GM19438 (cell line): ENCODE measurements at regions not wholly inside any gene's neighbourhood (a gene's known extent, or its start where the extent isn't known, plus 50 kb on each side); places are given as distances from the start of the nearest gene placed in this dataset.
"Not testable (repeated sequence)": the region's sequence is repeated elsewhere in the genome, so short reads cannot be mapped to it uniquely, and the experiment has no call there.

Source experiments
- ATAC-seq: cut with Tn5 transposase; IDR thresholded peaks from one replicate; pipeline ENCODE4 v1.9.1; 2021; ENCODE audit warnings: low read depth; ENCODE audit not compliant: unreplicated experiment

DNA sequence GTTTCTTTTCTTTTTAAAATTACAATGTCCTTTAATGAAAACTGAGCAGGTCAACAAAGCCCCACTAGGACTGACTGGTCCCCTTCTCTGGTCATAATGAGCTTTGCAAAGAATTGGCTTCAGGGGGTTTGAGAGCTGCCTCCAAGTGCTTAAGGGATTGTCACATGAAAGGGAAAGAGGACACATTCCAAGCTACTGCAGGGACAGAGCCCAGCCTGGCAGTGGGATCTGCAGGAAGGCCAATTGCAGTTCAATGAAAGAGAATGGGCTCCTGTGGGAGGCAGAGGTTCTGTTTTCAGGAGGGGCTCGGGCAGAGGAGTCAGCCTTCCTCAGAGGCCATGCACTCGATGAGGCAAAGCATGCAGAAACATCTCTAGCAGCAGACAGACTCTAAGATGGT lies 84.1 kb upstream of the ACKR3 start:
- ATAC-seq = no peak

DNA sequence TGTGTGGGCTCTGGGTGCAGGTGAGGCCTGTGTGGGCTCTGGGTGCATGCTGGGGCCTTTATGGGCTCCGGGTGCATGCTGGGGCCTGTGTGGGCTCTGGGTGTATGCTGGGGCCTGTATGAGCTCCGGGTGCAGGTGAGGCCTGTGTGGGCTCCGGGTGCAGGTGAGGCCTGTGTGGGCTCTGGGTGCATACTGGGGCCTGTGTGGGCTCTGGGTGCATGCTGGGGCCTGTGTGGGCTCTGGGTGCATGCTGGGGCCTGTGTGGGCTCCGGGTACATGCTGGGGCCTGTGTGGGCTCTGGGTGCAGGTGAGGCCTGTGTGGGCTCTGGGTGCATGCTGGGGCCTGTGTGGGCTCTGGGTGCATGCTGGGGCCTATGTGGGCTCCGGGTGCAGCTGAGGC lies 80.5 kb upstream of the ACKR3 start:
- not testable (repeated sequence) for ATAC-seq

DNA sequence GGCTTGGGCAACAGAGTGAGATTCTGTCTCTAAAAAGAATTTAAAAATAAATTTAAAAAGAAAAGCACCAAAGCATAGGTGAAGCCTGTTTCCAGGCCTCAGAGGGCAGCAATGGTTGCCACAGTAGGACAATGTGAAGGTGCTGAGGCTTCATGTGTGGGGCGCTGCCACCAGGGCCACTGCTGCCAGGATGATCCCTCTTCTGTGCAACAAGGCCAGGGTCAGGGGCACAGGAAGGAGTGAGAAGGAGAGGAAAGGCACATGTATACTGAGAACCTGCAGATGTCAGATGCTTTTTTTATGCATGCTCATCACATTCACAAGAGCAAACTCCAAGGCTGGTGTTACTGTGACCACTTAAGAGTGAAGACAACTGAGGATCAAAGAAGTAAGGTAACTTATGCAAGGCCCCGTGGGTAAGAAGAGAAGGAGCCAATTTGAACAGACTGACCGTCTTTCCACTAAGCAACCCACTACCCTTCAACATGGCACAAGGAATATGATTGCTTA lies 79.7 kb upstream of the ACKR3 start:
- ATAC-seq = no peak

DNA sequence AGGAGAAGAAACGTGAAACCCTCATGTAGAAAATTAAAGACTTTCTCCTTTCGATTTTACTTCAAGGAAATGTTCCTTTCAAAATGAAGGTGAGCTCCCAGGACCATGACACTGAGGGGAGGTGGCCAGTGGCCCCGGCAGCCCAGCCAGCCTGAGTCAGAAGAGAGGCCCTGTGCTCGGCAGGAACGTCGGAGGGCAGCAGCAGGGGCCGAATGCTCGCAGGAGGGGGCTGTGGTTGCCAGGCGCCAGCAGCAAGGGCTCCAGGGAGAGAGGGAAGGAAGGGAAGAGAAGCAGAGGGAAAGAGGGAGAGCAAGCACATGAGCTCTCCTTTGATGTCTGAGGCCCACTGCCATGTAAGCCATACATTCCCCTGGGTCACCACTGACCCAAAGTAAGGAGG lies 73.3 kb upstream of the ACKR3 start:
- ATAC-seq = no peak

DNA sequence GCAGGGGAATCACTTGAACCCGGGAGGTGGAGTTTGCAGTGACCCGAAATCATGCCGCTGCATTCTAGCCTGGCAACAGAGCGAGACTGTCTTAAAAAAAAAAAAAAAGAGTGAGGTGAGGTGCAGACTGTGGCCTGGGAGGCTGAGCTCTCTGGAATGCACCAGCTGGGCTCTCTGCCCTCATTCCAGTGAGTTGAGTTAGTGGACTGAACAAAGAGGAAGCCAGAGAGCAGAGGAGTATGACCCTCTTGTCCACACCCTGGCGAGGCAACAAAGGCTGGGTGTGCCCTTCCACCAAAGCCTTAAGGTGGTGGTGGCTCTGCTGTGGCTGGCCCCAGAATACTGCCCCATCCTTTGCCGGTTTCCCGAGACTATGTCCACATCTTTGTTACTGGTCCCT lies 71.3 kb upstream of the ACKR3 start:
- no peak for ATAC-seq

DNA sequence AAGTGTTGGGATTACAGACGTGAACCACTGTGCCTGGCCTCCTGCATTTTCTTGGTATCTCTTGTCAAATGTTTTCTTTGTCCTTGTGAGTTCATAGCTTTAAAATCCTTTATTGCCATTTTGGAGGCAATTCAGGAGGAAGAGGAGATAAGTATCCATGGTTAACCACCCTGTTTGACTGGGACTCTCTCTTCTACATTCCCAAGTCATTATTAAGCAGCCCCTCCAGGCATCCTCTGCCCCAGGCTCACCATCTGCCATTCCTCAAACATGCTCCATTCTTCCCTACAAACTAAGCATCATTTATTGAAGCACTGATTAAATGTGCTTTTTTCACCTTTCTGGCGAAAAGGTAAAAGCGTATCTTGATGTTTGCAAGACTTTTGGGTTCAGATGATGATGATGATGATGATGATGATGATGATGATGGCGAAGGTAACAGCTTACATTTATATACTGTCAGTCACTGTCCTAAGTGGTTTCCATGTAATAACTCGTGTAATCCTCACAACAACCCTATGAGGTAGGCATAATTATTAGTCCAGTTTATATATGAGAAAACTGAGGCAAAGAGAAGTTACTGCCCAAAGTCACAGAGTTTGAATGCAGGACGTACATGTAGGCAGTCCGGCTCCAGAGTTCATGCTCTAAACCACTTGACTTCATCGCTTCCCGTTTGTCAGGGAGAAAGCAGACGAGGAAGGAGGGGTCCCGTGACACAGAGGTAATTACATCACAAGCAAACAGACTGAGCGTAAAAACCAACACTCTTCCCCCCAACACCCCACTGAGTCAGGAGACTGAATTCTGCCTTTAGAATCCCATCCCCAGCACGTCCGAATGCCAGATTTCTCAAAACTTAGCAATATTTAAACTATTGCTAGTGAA lies 69.7 kb upstream of the ACKR3 start:
- ATAC-seq = no peak

DNA sequence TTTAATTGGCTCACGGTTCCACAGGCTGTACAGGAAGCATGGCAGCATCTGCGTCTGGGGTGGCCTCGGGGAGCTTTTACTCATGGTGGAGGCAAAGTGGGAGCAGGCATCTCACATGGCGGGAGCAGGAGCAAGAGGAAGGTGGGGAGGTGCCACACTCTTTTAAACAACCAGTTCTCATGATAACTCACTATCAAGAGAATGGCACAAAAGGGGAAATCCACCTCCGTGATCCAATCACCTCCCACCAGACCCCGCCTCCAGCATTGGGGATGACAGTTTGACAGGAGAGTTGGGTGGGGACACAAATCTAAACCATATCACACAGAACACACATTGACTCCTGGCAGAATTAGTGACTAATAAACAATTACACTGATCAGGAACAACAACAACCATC lies 68.6 kb upstream of the ACKR3 start:
- no peak for ATAC-seq

DNA sequence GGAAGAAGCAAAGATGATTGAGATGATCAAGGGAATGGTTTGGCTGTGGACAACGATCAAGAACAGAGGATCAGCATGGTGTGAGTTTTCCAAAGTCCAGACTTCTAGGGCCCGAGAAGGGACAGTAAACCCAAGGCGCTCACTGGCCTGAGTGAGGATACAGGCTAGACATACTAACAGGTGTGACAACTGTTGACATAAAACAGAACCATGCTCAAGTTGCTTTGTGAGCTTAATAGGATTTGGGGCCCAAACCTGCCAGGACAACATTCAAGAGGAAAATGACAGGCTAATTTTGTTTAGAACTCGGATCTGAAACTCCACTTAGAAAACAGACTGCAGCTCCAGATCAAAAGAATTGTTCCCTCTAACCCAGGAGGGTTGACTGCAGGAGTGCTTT lies 68.1 kb upstream of the ACKR3 start:
- no peak for ATAC-seq

DNA sequence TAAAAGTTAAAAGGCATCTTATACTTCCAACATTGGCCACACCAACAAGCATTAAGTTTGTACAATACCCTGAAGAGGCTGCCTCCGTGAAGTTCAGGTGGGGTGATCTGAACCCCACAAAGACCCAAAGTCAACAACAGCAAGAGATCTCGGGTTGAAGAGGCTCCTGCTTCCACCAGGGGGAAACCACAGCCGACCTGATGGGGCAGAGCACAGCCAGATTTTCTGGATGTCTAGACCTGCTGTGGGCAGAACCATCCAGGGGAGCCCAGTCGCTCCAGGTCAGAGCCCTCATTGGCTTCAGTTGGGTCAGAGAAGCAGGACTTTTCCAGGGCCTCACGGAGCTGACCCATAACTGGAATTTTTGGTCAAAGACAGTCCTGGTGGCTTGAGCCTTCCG lies 66.5 kb upstream of the ACKR3 start:
- ATAC-seq = no peak

DNA sequence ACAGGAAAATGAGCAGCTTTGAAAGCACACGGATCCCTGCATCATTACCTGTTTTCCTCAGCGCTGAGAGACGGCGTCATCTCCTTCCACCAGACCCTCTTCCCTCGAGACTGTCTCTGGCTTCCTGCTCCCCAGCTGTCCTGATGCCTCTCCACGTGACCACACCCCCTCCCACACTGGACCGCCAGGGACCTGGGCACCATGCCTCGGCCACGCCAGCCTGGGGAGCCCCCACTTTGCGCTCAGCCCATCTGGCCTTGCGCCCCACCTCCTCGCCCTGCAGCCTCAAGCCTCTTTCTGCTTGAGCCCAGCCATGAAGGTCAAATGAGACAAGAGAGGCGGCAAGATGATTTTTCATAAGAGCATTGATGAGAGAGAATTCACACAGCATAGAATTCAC lies 66.0 kb upstream of the ACKR3 start:
- no peak for ATAC-seq

DNA sequence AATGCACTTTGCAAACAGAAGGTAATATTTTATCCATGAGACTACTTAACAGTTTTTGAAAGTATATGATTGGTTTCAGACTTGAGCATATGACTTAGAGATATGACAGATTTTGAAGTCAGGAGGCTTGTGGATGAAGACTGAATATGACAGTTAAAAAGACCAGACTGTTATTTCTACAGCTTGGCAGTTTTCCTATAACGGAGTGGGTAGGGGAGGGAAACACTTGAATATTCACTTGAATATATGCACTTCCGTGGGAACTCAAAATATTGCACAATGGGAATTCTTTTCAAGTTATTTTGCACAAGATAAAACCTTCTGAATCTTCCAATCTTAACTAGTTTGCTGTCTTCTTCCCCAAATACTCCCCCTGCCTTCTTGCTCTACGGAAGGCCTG lies 64.6 kb upstream of the ACKR3 start:
- no peak for ATAC-seq

DNA sequence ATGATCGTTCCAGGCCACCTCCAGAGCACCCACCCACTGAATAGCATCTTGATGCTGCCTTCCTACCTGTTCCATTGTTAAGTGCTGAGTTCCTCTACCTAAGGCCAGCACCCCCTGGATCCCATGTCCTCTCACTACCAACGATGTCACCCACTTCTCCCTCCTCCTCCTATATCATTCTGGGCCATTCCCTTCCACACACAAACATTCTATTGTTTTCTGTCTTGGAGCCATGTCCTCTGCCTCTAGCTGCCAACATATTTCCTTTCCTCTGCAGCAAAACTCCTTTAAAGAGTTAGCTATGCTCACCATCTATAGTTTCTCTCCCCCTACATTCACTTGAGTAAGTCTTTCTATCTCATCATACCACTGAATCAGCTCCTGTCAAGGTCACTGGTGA lies 64.0 kb upstream of the ACKR3 start:
- no peak for ATAC-seq

DNA sequence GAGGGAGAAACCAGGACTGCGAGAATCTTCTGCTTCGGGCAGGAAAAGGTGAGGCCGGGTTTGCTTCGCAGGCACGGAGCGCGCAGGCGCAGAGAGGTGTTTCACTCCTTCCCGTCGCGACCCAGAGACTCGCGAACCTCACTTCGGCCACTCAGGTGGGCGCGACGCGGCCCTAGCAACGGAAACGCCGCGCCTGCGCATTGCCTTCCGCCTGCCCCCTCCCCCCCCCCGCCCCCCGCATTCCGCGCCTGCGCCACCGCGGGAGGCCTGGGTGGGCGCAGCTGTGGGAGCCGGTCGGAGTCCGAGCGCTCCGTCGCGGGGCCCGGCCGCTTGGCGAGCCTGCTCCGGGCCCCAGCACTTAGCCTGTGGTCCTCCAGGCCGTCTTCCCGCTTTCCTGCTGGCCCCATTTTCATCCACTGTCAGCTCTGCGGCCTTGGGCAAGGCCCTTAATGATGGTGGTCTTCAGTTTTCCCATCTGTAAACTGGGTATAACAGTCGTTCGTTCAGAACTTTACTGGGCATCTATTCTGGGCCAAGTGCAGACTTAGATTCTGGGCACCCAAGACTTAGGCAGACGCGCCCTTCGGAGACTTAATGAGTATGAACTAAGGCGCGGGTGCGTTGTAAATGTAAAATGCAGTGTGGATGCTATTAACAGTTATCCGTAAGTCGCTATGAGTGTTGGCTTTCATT lies 62.1 kb upstream of the ACKR3 start:
- ATAC-seq = no peak

DNA sequence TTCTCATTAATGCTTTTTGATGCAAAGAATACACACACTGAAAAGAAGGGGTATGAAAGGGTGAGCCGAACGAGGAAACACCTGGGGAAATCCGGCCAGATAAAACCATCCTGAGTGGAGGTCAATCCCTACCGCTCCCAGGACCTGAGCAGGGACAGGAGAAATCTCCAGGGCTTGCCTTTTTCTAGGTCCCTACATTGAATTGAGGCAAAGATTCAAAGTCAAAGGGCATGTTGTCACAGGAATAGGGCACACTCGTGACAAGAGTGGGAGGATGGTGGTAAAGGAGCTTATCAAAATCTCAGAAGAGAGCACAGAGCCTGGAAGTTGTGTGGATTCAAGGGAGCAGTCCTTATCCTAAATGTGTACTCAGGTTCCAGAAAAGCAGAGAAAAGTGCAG lies 61.2 kb upstream of the ACKR3 start:
- ATAC-seq = no peak

DNA sequence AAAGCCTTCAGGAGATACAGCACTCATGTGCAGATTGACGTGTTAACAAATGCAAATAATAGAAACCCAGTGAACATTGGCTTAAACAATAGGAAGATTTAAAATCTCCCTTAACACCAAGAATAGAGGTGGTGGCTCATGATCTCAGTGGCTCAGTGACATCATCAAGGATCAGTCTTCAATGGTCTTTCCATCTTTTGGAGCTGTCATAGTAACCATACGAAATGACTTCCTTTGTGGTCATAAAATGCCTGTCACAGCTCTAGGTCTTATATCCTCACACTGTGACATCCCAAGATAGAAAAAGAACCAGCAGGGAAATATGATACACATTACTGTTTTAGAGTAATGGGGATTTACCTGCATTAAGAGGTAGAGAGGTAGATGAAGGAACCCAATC lies 59.6 kb upstream of the ACKR3 start:
- ATAC-seq = no peak

DNA sequence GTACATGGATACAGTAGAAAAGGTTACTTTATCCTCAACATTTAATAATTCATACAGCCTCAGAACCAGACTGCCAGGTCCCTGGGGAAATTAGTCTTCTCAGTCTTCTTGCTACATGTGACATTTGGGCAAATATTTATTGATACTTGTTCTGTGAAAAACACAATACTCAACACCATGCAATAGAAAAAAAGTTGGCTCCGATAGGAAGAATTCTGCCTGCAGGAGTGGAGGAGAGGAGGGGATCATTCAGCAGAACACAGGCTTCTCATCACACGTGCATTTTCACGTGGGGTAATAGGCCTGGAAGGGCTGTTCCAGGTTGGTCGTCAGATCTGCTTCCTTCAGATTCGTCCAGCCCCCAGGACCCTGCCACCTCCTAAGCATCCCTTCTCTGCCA lies 58.4 kb upstream of the ACKR3 start:
- no peak for ATAC-seq

DNA sequence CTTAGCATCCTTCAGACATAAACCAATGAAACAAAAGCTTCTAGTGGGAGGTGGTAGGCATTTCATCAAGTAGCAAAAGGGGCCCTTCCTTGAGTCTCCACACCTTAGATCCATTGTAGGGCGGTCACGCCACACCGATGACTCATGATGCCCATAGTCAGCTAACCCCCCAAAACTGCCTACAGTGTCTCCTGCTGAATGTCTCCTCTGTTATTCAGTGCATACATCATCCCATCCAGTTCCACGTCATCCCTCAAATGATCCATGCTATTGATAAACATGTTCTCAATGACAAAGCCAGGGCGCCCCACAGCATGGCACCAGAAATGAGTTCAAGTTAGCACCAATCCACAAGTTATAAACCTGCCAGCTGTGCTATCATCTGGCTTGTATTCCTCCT lies 57.4 kb upstream of the ACKR3 start:
- no peak for ATAC-seq

DNA sequence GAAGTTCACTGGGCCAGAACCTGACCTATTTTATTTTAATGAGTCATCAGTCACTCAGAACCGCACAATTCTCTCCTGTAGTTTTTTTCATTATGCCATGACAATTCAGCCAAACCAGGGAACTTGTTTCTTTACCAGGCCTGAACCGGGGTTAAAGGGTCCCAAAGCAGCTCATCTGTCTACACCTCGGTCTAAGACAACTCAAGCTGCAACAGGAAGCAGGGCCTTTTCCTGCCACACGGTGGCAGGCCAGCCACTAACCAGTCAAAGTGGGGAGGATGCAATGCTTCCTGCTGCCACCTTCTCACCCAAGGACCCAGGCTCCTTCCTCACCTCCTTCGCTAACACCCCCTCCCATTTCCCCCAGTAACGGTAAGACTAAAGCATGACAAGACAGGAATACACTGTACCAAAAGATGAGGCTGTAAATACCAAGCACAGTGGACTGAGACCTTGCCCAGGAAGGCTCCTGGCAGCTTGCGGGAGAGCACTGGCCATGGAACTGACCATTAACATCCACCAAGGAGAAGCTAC lies 56.7 kb upstream of the ACKR3 start:
- ATAC-seq = peak; percentile 84

DNA sequence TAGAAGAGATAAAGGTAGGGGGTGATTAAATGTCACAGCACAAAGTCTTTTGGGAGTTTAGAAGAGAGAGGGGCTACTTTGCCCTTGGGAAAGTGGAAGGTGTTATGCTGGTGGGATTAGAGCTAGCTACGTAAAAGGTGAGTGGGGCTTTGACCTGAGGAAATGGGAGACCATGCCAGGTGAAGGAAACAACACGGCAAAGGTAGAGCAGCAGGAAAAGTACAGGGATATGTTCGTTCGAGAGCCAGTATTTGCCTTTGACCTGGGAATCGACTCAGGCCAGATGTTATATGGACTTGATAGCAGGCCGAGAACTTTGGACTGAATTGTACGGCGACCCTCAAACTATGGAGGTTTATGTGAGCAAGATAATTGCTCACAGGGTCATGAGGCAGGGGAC lies 55.7 kb upstream of the ACKR3 start:
- ATAC-seq = no peak

DNA sequence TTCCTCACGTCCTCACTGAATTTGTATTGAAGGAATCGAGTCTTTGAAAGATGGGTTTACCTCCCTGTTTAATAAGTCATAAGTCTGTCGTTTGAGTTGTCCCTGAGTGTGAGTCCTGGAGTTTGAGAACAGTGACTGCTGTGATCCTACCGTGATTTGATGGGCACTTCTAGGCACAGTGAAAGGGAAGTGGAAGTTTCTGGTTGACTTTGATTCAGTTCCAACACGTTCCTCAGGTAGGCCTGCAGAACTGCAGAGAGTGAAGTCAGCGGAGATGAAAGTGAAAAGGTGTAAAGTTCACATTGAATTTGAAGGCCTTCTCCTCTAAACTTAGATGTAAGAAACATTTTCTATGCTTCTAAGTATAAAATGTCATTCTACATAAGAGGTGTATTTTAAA lies 52.9 kb upstream of the ACKR3 start:
- no peak for ATAC-seq

DNA sequence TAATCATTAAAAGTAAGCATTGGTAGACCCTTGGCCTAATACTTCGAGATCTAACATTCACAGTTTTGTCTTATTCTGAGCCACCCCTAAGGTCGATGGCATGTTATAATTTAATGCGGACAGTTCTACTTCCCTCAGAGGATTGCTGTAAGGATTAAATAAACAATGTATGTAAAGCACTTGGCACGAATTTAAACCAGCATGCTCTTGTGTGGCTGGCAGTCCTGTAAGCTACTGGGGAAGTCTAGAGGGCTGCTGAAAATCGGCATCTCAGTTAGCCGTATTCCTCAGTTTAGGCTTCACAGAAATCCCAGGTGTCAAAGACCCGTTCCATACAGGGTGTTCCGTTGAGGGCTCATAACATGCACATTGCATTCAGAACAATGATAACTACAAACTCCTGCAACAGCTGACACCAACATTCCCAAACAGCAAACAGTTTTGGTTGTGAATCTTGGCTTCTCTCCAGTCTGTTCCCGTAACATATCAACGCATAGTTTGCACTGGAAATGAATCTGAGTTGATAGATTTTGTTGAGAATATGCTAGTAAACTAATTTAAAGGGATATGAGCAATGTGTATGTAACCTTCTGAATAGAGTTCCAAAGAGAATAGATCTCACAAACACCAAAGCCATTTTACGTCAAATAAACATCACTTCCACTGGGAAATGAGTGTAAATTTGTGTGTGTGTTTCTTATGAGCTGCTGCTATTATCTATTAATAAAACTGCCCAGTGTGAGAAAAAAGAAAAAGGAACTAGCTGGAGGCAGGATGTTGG lies 52.2 kb upstream of the ACKR3 start:
- ATAC-seq = no peak
